ENCODE measurements at regions not wholly inside any gene's neighbourhood (a gene's known extent, or its start where the extent isn't known, plus 50 kb on each side); places are given as distances from the start of the nearest gene placed in this dataset.

GRCh38 chr11:45091563-45092403 lies 54.7 kb upstream of the PRDM11 start:
- DNase-seq (ENCODE audit: low read depth) = no peak

GRCh38 chr11:45092404-45092785 lies 54.0 kb upstream of the PRDM11 start:
- DNase-seq (ENCODE audit: low read depth) = no peak

- no peak for DNase-seq (ENCODE audit: low read depth)
Measured at GRCh38 chr11:45092901-45093760, 53.3 kb upstream of the PRDM11 start.

- no peak for DNase-seq (ENCODE audit: low read depth)
Measured at GRCh38 chr11:45093761-45094455, 52.5 kb upstream of the PRDM11 start.

- no peak for DNase-seq (ENCODE audit: low read depth)
Measured at GRCh38 chr11:45094958-45095690, 51.3 kb upstream of the PRDM11 start.

GRCh38 chr11:45095691-45096010 lies 50.8 kb upstream of the PRDM11 start:
- DNase-seq (ENCODE audit: low read depth) = no peak

- no peak for DNase-seq (ENCODE audit: low read depth)
Measured at GRCh38 chr11:45096636-45097035, 49.8 kb upstream of the PRDM11 start.

All from T follicular helper cell (primary cell).